Activated effector memory CD4-positive, alpha-beta T cell treated with Interleukin-2 at 50 U/mL for 16 hours (primary cell): ENCODE measurements at regions not wholly inside any gene's neighbourhood (a gene's known extent, or its start where the extent isn't known, plus 50 kb on each side); places are given as distances from the start of the nearest gene placed in this dataset.
"Not testable (repeated sequence)": the region's sequence is repeated elsewhere in the genome, so short reads cannot be mapped to it uniquely, and the experiment has no call there.

Source experiments
- DNase-seq: peaks from one replicate; pipeline ENCODE4 v3.0.0-alpha.2; 2020

DNA sequence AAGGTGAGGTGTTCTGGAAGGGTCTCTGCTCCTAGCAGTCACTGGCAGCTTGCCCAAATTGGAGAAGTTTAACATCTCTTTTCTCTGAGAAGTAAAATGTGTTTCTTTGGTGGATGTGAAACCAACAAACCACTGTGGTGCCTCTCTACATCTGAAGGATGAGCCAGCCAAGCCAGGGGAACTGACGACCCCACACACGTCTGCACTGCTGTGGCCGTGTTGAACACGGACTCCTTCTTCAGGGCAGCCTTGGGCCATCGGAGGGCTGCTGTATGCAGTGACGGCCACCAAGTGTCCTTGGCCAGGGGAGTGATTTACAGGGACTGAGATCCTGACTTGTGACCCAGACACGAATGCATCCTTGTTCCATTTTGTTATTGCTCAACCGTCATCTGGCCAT is 207.8 kb downstream of the ACKR3 start:
- DNase-seq, result no peak

DNA sequence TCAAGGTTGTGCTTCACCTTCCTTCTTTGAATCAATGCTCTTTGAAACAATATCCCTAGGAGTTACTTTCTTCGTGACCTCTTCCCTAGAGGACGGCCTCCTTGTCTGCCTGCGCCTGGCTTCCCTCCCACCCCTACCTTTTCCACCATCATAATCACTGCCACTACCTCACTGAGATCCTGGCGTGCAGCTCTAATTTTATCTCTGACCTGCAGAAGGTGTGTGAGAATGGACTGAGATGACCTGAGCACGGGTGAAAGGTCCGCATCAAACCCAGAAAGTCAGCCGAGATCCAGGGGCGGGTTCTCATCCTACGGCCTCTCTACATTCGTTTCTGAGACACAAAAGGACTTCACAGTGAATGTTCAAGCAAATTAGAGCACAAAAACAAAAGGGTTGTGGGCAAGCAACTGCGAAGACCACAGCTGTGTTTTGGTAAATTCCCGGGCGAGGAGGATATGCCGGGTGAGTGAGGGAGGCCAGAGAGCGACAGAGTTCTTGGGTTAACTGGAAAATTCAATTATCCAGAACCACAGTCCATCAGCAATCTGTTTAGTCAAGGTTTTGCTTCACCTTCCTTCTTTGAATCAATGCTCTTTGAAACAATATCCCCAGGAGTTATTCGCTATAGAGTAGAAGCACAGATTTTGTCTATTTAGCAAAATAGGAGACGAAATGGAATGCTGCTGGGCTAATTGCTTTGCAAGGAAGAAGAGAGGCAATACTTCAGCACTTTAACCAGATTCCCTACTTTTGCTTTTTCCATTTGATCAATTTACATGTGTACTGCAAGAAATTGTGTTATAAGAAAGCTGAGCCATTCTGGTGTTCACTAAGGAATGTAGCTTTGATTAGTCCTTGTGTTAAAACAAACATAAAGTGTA is 212.6 kb downstream of the ACKR3 start:
- DNase-seq, result no peak

- DNase-seq, result no peak
Measured at GRCh38 chr2:236782938-236783337, 213.3 kb downstream of the ACKR3 start.

DNA sequence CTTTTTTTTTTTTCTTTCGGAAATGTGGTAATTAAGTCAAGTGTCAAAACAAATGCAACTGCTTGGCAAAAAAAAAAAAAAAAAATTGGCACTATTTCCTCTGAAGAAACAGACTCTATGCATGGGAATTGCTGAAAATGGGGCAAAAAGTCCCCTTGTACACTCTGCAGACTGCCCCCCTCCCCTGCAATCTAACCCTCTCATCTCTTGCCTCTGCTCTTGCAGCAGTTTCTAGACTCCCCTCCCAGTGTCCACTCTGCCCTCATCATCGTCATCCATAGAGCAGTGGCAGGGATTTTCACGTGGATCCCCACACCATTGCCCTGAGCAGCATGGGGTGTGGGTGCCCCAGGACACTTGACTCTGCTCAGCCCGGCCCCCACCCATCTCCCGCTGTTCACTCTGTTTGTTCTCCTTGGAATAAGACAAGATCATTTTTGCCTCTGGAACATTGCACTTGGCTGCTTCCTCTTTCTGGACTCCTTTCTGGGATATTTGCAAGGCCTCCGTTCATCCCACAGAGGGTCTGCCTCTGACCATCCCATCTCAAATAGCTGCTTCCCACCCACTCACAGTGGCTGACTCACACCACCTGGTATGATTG is 213.9 kb downstream of the ACKR3 start:
- DNase-seq, result no peak

DNA sequence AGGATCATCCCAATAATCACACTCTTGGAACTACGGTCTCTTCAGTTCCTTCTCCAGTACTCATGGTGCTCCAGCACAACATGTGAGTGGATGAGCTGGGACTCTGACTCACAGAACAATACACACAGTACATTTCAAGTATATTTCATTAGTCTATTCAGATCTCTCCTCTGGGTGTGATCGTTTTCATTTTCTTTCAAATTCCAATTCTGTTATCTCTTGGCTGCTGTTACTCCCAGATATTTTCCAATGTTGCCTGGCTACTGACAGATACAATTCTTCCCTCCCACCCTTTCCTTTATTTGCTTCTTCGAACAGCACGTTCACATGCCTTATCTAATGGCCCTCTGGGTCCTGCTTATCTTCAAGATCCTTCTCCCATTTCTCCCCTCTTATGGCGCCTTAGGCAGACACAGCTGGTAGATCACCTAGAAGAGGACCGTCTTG is 216.0 kb downstream of the ACKR3 start:
- no peak for DNase-seq

GRCh38 chr2:236786751-236787150 is 217.1 kb downstream of the ACKR3 start:
- DNase-seq, result no peak

- DNase-seq, result not testable (repeated sequence)
Measured at GRCh38 chr2:236787376-236787775, 217.8 kb downstream of the ACKR3 start.

DNA sequence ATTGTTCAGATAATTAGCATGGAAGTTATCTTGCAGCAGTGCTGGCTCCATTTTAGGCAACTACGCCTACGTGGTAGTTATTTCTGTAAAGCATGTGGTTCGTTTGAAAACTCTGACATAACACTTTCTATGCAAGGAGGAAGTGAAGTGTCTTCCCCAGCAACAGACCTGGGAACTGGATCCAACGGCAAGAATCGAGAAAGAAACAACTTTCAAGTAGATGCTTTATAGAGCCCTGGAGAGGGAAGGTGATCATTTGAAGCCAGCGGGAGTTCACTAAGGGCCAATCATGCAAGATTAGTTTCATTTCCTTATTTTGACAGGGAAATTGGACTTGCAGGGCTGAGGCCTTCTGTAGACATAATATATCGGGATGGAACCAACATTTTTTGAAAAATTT is 218.3 kb downstream of the ACKR3 start:
- DNase-seq, result no peak

DNA sequence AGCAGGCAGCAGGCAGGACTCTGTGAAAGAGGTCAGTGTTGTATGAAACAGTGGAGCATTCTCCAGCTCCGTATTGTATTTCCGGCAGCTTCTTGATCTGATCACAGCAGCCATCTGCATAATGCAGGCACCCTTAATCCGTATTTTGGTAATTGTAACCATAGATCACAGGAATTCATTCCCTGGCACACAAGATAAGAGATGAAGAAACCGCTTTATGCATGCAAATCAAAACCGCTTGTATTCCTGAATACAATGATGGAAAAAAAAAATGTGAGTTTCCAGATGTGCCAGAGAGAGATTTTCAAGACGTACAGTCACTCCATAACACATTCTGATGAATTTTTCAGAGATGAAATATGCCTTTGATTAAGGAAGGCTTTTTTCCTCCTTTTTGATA is 221.3 kb downstream of the ACKR3 start:
- DNase-seq, result no peak

- no peak for DNase-seq
Measured at GRCh38 chr2:236793023-236794011, 223.7 kb downstream of the ACKR3 start.

GRCh38 chr2:236794176-236794957 is 224.7 kb downstream of the ACKR3 start:
- no peak for DNase-seq

GRCh38 chr2:236795169-236795860 is 225.7 kb downstream of the ACKR3 start:
- DNase-seq, result no peak

DNA sequence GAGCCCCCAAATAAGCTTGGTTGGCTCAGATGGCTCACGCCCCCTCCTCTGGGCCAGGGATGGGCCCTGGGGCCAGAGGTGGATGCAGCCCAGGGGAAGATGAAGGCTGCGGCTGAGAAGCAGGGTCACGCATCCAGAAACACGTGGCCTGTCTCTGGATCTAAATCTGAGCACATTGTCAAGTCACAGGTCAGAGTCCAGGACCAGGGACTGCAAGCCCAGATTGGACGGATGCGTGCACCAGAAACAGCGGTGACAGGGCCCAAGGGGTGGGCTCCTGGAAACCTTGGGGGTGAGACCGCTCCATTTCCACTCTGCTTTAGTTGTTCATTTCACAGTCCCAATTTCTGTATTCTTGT is 226.2 kb downstream of the ACKR3 start:
- no peak for DNase-seq

GRCh38 chr2:236796236-236796635 is 226.6 kb downstream of the ACKR3 start:
- no peak for DNase-seq

GRCh38 chr2:236797411-236797810 is 227.8 kb downstream of the ACKR3 start:
- DNase-seq, result no peak

GRCh38 chr2:236798491-236798890 is 228.9 kb downstream of the ACKR3 start:
- no peak for DNase-seq

GRCh38 chr2:236799391-236800026 is 229.9 kb downstream of the ACKR3 start:
- DNase-seq, result no peak

DNA sequence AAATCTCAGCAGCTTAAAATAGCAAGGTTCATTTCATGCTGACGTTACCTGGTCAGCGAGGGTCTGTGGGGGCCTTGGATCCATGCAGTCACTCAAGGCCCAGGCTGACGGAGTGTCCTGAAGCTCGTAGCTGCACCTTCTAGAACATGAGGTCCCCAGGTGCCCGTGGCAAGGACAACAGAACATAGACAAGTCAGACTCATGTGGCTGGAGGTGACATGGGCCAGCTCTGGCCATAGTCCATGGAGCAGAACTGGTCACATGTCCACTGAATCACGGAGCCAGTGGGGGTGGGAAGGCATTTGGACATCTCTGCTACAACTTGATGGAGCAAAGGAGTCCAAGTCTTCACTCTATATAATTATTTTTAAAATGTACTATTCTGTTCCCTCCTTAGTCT is 233.2 kb downstream of the ACKR3 start:
- DNase-seq, result no peak

DNA sequence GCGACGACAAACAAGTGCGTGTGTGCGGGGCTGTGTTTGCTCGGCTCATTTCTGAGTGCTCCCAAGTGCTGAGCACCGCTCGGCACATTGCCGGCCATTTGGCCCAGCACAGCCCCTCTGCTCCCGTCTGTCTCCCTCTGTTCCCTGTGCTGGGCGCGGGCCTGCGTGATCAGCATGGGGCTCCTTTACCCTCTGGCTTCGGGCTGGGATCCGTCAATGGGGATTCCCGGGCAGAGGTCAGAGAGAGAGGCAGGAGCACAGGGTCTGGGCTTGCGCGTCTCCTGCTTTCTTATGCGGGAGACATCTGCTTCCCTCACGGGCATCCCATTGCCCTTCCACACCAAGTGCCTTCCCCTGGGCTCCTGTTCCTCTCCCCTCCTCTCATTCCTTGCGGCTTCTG is 234.0 kb downstream of the ACKR3 start:
- DNase-seq, result no peak

GRCh38 chr2:236805800-236806531 is 236.3 kb downstream of the ACKR3 start:
- DNase-seq, result no peak

DNA sequence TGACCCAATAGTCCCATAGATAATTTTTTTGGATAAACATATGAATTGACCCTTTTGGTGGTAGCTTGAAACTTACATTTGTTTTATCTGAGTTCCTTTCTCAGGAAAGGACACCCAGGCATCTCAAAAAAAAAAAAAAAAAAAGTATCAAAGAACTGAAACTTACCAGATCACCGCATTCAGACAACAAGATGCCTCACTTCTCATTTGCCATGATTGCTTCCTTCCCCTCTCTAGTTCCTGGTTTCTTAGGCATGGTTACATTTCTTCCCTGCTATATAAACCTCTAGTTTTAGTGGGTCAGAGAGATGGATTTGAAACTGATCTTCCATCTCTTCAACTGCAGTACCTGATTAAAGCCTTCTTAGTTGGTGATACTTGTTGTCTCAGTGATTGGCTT is 240.1 kb downstream of the ACKR3 start:
- no peak for DNase-seq
